Suprapubic skin (tissue), 3 donors: ENCODE measurements at regions not wholly inside any gene's neighbourhood (a gene's known extent, or its start where the extent isn't known, plus 50 kb on each side); places are given as distances from the start of the nearest gene placed in this dataset.

ENCODE experiments used
- EP300 ChIP-seq: sonication (generic); formaldehyde crosslinking; IDR thresholded peaks from one replicate; pipeline ENCODE4 v1.6.1; 2017; ENCODE audit warnings: antibody characterized with exemption
- TF ChIP-seq, protein P1 (sequence below), 2 donors: fragments of 200-600 bp in 1 of 2; fragments of 450-650 bp in 1 of 2; sonication (generic) in 1 of 2; IDR thresholded peaks; one replicate each; pipeline ENCODE4 v1.5.1; 2016 to 2019; ENCODE audit warnings: antibody characterized with exemption in 2 of 2, mild to moderate bottlenecking in 1 of 2, moderate library complexity in 1 of 2

GRCh38 chr6:137998461-137999019 is 108.7 kb downstream of the PERP start:
- TF ChIP-seq, protein P1, sequence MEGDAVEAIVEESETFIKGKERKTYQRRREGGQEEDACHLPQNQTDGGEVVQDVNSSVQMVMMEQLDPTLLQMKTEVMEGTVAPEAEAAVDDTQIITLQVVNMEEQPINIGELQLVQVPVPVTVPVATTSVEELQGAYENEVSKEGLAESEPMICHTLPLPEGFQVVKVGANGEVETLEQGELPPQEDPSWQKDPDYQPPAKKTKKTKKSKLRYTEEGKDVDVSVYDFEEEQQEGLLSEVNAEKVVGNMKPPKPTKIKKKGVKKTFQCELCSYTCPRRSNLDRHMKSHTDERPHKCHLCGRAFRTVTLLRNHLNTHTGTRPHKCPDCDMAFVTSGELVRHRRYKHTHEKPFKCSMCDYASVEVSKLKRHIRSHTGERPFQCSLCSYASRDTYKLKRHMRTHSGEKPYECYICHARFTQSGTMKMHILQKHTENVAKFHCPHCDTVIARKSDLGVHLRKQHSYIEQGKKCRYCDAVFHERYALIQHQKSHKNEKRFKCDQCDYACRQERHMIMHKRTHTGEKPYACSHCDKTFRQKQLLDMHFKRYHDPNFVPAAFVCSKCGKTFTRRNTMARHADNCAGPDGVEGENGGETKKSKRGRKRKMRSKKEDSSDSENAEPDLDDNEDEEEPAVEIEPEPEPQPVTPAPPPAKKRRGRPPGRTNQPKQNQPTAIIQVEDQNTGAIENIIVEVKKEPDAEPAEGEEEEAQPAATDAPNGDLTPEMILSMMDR (IDR thresholded peaks at IDR 0.05), result no peak
- no peak for TF ChIP-seq EP300
